ENCODE measurements at regions not wholly inside any gene's neighbourhood (a gene's known extent, or its start where the extent isn't known, plus 50 kb on each side); places are given as distances from the start of the nearest gene placed in this dataset.

DNA sequence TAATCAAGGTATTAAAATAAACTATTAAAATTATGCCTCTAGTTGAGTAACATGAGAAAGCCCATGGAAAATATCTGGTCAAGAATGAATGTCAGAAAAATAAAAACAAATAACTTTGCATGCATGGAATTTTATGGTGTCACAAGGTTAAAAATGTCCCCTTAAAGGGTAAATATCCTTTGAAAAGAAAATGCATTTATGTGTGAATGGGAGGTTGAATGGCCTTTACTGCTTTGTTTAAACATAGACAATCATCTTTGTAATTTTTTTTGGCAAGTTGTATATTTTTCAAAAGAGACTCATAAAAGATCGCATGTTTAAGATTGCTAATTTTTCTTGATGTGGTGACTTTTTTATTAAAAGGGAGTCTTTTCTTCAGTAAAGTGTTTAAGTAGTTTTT is 564.2 kb downstream of the NR2F2 start:
- TF ChIP-seq EZH2 (IDR thresholded peaks at IDR 0.05; ENCODE audit: borderline replicate concordance) (no peak), EZH2phosphoT487 (IDR thresholded peaks at IDR 0.05; ENCODE audit: low read depth, severe bottlenecking, unreplicated experiment) (no peak)
- TF ChIP-seq, protein P1, sequence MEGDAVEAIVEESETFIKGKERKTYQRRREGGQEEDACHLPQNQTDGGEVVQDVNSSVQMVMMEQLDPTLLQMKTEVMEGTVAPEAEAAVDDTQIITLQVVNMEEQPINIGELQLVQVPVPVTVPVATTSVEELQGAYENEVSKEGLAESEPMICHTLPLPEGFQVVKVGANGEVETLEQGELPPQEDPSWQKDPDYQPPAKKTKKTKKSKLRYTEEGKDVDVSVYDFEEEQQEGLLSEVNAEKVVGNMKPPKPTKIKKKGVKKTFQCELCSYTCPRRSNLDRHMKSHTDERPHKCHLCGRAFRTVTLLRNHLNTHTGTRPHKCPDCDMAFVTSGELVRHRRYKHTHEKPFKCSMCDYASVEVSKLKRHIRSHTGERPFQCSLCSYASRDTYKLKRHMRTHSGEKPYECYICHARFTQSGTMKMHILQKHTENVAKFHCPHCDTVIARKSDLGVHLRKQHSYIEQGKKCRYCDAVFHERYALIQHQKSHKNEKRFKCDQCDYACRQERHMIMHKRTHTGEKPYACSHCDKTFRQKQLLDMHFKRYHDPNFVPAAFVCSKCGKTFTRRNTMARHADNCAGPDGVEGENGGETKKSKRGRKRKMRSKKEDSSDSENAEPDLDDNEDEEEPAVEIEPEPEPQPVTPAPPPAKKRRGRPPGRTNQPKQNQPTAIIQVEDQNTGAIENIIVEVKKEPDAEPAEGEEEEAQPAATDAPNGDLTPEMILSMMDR (IDR thresholded peaks at IDR 0.05; ENCODE audit: poor library complexity), result no peak
